Sigmoid colon (tissue), 4 donors: ENCODE measurements at regions not wholly inside any gene's neighbourhood (a gene's known extent, or its start where the extent isn't known, plus 50 kb on each side); places are given as distances from the start of the nearest gene placed in this dataset.

Source experiments
- EP300 ChIP-seq, 4 donors: sonication (generic); formaldehyde crosslinking; IDR thresholded peaks; one replicate each; pipeline ENCODE4 v1.6.1; 2017; ENCODE audit warnings: antibody characterized with exemption in 4 of 4
- POLR2A ChIP-seq, 2 donors: fragments of 450-650 bp; IDR thresholded peaks; one replicate each; pipeline ENCODE4 v1.6.1; 2016; ENCODE audit warnings: antibody characterized with exemption in 2 of 2, mild to moderate bottlenecking in 2 of 2, moderate library complexity in 2 of 2
- TF ChIP-seq, protein P1 (sequence below), 4 experiments: fragments of 450-650 bp in 3 of 4; fragments of 200-600 bp in 1 of 4; IDR thresholded peaks; one replicate each; pipeline ENCODE4 v1.5.1; 2016 to 2019; ENCODE audit warnings: antibody characterized with exemption in 4 of 4, mild to moderate bottlenecking in 3 of 4, moderate library complexity in 2 of 4

DNA sequence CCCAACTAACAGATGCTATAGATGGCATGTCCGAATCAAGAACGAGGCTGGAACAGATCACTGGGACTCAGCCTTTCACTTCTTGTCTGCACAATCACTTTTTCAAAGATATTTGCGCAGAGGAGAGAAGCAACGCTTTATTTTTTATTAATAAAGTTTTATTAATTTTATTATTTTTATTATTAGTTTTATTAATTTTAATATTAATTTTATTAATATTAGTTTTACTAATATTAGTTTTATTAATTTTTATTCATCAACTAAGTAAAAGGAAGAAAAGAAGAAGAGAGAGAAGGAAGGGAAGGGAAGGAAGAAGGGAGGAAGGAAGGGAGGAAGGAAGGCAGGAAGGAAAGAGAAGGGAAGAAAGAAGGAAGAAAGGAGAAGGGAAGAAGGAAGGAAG, 236.4 kb upstream of the HHIP start:
- TF ChIP-seq EP300 (IDR thresholded peaks at IDR 0.05) (no peak), POLR2A (IDR thresholded peaks at IDR 0.05) (no peak)
- TF ChIP-seq, protein P1, sequence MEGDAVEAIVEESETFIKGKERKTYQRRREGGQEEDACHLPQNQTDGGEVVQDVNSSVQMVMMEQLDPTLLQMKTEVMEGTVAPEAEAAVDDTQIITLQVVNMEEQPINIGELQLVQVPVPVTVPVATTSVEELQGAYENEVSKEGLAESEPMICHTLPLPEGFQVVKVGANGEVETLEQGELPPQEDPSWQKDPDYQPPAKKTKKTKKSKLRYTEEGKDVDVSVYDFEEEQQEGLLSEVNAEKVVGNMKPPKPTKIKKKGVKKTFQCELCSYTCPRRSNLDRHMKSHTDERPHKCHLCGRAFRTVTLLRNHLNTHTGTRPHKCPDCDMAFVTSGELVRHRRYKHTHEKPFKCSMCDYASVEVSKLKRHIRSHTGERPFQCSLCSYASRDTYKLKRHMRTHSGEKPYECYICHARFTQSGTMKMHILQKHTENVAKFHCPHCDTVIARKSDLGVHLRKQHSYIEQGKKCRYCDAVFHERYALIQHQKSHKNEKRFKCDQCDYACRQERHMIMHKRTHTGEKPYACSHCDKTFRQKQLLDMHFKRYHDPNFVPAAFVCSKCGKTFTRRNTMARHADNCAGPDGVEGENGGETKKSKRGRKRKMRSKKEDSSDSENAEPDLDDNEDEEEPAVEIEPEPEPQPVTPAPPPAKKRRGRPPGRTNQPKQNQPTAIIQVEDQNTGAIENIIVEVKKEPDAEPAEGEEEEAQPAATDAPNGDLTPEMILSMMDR (IDR thresholded peaks at IDR 0.05), result no peak
